Left ventricle myocardium inferior (tissue), 1 donor: ENCODE measurements at regions not wholly inside any gene's neighbourhood (a gene's known extent, or its start where the extent isn't known, plus 50 kb on each side); places are given as distances from the start of the nearest gene placed in this dataset.
A peak's percentile ranks its signal among the peaks of the same experiment; 100 is the strongest.

Experiments used
- DNase-seq: peaks from one replicate; pipeline ENCODE4 v3.0.0-alpha.2; 2020
- H3K27ac ChIP-seq: fragments of 200-600 bp; replicated peaks from 2 replicates; pipeline ENCODE4 v1.8.0; 2021
- H3K27me3 ChIP-seq: fragments of 200-600 bp; 2 replicates; pipeline ENCODE4 v1.8.0; 2021; ENCODE audit warnings: low read depth
- H3K36me3 ChIP-seq: fragments of 200-600 bp; 2 replicates; pipeline ENCODE4 v1.8.0; 2021
- H3K4me1 ChIP-seq: fragments of 200-600 bp; 2 replicates; pipeline ENCODE4 v1.8.0; 2021
- H3K4me3 ChIP-seq: fragments of 200-600 bp; 2 replicates; pipeline ENCODE4 v1.8.0; 2021; ENCODE audit warnings: mild to moderate bottlenecking, moderate library complexity
- H3K9me3 ChIP-seq: fragments of 200-600 bp; replicated peaks from 2 replicates; pipeline ENCODE4 v1.8.0; 2021
- CTCF ChIP-seq: fragments of 200-600 bp; IDR thresholded peaks from 2 replicates; pipeline ENCODE4 v1.8.0; 2021; ENCODE audit warnings: antibody characterized with exemption, mild to moderate bottlenecking, borderline replicate concordance
- intact Hi-C: fragments of 100-400 bp; cut with micrococcal nuclease; formaldehyde crosslinking; loops from one replicate; pipeline ENCODE4 v1.11.0; 2022
- donor health status: DM: no; HTN: yes; CAD: no; lungs with severe emphysema.

GRCh38 chr2:19409046-19409445, 50.6 kb upstream of the OSR1 start:
- DNase-seq, result no peak
- no peaks in the 10 kb centered on the region for H3K4me1 ChIP-seq
- intact Hi-C loops, result no loop called here
- TF ChIP-seq CTCF, result no peak
- H3K27ac ChIP-seq, result peak overlapping the region; percentile 13
- H3K27me3 ChIP-seq, result no peaks in the 10 kb centered on the region
- no peaks in the 10 kb centered on the region for H3K36me3 ChIP-seq
- no peak overlapping the region for H3K4me3 ChIP-seq
- peaks cover 21% of the 10 kb centered on the region for H3K9me3 ChIP-seq

- peak overlapping the region; percentile 13 for H3K27ac ChIP-seq
- no peak for DNase-seq
- H3K9me3 ChIP-seq, result peaks cover 21% of the 10 kb centered on the region
- no peak overlapping the region for H3K4me3 ChIP-seq
- no peak for TF ChIP-seq CTCF
- no peaks in the 10 kb centered on the region for H3K36me3 ChIP-seq
- H3K4me1 ChIP-seq, result no peaks in the 10 kb centered on the region
- intact Hi-C loops, result no loop called here
- H3K27me3 ChIP-seq, result no peaks in the 10 kb centered on the region
Observed at GRCh38 chr2:19408592-19408991, 50.2 kb upstream of the OSR1 start.
